SU-DHL-6 (cell line): ENCODE measurements at regions not wholly inside any gene's neighbourhood (a gene's known extent, or its start where the extent isn't known, plus 50 kb on each side); places are given as distances from the start of the nearest gene placed in this dataset.

ENCODE experiments used
- CTCF ChIP-seq: fragments of 200-600 bp; sonication (generic); IDR thresholded peaks from one replicate; pipeline ENCODE4 v1.5.1; 2017; ENCODE audit warnings: antibody characterized with exemption, mild to moderate bottlenecking, low read length, moderate library complexity; ENCODE audit not compliant: insufficient read depth, poor library complexity, severe bottlenecking
- EZH2phosphoT487 ChIP-seq: fragments of 200-600 bp; sonication (generic), shearing (Covaris generic); conservative IDR thresholded peaks from 2 replicates; pipeline ENCODE4 v1.6.1; 2018; ENCODE audit warnings: mild to moderate bottlenecking, antibody characterized with exemption, low read length, moderate library complexity, mixed read lengths

- no peak for TF ChIP-seq CTCF
- TF ChIP-seq EZH2phosphoT487: no peak
Measured at GRCh38 chr6:92767101-92767500, 652.3 kb downstream of the EPHA7 start.
